Coronary artery (tissue), 2 donors: ENCODE measurements at regions not wholly inside any gene's neighbourhood (a gene's known extent, or its start where the extent isn't known, plus 50 kb on each side); places are given as distances from the start of the nearest gene placed in this dataset.

ENCODE experiments used
- DNase-seq: peaks from one replicate; pipeline ENCODE4 v3.0.0-alpha.2; 2017; ENCODE audit warnings: low spot score
- H3K27ac ChIP-seq, 2 donors: fragments of 200-600 bp; sonication (generic); one replicate each; pipeline ENCODE4 v1.5.1; 2016 to 2019
- H3K4me3 ChIP-seq: fragments of 200-600 bp; sonication (generic); 2 replicates; pipeline ENCODE4 v1.5.1; 2016; ENCODE audit warnings: mild to moderate bottlenecking, moderate library complexity
- CTCF ChIP-seq: fragments of 200-600 bp; sonication (generic); IDR thresholded peaks from one replicate; pipeline ENCODE4 v1.5.1; 2019; ENCODE audit warnings: antibody characterized with exemption

- TF ChIP-seq CTCF: no peak
- no peak overlapping the region for H3K4me3 ChIP-seq
- no peak overlapping the region for H3K27ac ChIP-seq
- no peak for DNase-seq
Measured at GRCh38 chr3:21042184-21042583, 708.8 kb downstream of the ZNF385D start.

GRCh38 chr3:21041621-21042020 is 709.4 kb downstream of the ZNF385D start:
- no peak overlapping the region for H3K4me3 ChIP-seq
- no peak for TF ChIP-seq CTCF
- no peak for DNase-seq
- H3K27ac ChIP-seq: no peak overlapping the region

- Histone ChIP-seq H3K4me3 (no peak overlapping the region), H3K27ac (no peak overlapping the region)
- TF ChIP-seq CTCF: no peak
- DNase-seq: no peak
Measured at GRCh38 chr3:21036888-21037287, 714.1 kb downstream of the ZNF385D start.

- TF ChIP-seq CTCF: no peak
- no peak overlapping the region for H3K27ac ChIP-seq
- no peak overlapping the region for H3K4me3 ChIP-seq
- DNase-seq: no peak
Measured at GRCh38 chr3:21028412-21028811, 722.6 kb downstream of the ZNF385D start.

GRCh38 chr3:21024563-21024962 is 726.4 kb downstream of the ZNF385D start:
- no peak overlapping the region for H3K4me3 ChIP-seq
- DNase-seq: no peak
- no peak for TF ChIP-seq CTCF
- no peak overlapping the region for H3K27ac ChIP-seq

GRCh38 chr3:21020681-21021080 is 730.3 kb downstream of the ZNF385D start:
- Histone ChIP-seq H3K27ac (no peak overlapping the region), H3K4me3 (no peak overlapping the region)
- no peak for DNase-seq

GRCh38 chr3:21020043-21020442 is 731.0 kb downstream of the ZNF385D start:
- no peak overlapping the region for H3K4me3 ChIP-seq
- DNase-seq: no peak
- no peak for TF ChIP-seq CTCF
- H3K27ac ChIP-seq: no peak overlapping the region

More at GRCh38 chr3:21020681-21021080, 730.3 kb downstream of the ZNF385D start:
- no peak for TF ChIP-seq CTCF
